ENCODE measurements at regions not wholly inside any gene's neighbourhood (a gene's known extent, or its start where the extent isn't known, plus 50 kb on each side); places are given as distances from the start of the nearest gene placed in this dataset.

GRCh38 chr18:42184685-42185477 lies 229.8 kb downstream of the PIK3C3 start:
- no peak for TF ChIP-seq EZH2phosphoT487 (IDR thresholded peaks at IDR 0.05; ENCODE audit: borderline replicate concordance, low read depth, low read length)
- TF ChIP-seq CTCF (conservative IDR thresholded peaks at IDR 0.05; ENCODE audit: low read length): no peak
